Kidney glomerular epithelial cell (primary cell): ENCODE measurements at regions not wholly inside any gene's neighbourhood (a gene's known extent, or its start where the extent isn't known, plus 50 kb on each side); places are given as distances from the start of the nearest gene placed in this dataset.
A peak's percentile ranks its signal among the peaks of the same experiment; 100 is the strongest.

Experiments used
- DNase-seq: peaks from one replicate; lab custom pipeline; 2025; lab: John Stamatoyannopoulos, UW

DNA sequence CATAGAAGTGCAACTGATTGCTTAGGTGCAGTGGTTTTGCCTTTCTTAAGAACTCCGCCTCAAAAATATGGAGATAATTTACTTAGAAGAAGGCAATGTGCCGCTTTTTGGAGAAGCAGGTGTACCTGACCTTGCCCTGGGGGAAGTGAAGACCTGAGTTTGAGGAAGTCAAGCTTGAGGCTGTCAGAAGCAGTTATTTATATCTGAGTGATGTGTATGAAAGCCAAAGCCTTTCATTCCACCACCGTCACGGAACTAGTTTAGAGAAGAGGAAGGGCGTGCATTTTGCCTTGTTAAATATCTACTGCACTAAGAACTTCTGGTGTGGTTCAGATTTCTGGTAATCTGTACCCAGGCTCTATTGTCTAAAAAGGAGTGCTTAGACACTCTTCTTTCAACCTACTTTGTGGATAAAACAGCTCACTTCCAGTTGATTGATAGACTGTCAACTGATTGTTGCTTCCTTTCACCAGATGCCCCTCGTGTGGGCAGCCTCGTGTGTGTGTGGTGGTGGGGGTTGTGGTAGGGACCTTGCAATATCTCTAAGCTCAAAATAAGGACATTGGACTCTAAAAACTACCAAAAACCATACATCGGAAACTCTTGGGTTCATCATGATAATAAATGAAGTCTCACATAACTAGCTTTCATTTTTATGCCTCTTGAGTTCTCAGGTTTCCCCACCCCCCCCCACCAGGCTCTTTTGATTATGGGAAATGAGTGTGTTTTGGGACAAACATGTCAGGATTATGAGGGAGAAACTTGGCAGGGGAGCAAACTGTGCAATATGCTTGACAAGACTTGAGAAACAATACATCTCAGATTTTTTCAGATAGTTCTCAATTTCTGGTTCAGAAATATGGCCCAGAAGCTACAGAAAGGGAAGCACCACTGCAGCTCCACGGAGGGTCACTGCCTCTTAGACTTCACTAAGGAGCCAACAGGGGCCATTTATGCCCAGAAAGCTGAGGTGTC, 78.6 kb downstream of the ARF6 start:
- DNase-seq, result no peak

GRCh38 chr14:49972131-49972671, 79.3 kb downstream of the ARF6 start:
- DNase-seq, result peak; percentile 28

- DNase-seq, result peak; percentile 94
Observed at GRCh38 chr14:49972823-49973222, 79.9 kb downstream of the ARF6 start.

- peak; percentile 91 for DNase-seq
Observed at GRCh38 chr14:49975276-49975675, 82.4 kb downstream of the ARF6 start.

GRCh38 chr14:49975799-49976198, 82.9 kb downstream of the ARF6 start:
- DNase-seq, result no peak

GRCh38 chr14:49977126-49977841, 84.4 kb downstream of the ARF6 start:
- no peak for DNase-seq

- no peak for DNase-seq
Observed at GRCh38 chr14:49980027-49980426, 87.1 kb downstream of the ARF6 start.

- DNase-seq, result no peak
Observed at GRCh38 chr14:49982082-49982481, 89.2 kb downstream of the ARF6 start.

- peak; percentile 98 for DNase-seq
Observed at GRCh38 chr14:49982501-49982951, 89.6 kb downstream of the ARF6 start.

DNA sequence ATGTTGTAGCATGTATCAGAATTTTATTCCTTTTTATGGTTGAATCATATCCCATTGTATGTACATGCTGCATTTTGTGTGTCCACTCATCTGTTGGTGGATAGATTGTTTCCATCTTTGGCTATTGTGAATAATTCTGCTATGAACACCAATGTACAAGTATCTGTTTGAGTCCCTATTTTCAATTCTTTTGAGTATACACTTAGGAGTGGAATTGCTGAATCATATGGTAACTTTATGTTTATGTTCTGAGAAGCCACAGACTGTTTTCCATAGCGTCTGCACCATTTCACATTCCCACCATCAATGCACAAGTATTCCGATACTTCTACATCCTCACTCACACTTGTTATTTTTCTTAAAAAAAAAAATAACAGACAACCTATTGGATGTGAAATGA, 91.5 kb downstream of the ARF6 start:
- no peak for DNase-seq

DNA sequence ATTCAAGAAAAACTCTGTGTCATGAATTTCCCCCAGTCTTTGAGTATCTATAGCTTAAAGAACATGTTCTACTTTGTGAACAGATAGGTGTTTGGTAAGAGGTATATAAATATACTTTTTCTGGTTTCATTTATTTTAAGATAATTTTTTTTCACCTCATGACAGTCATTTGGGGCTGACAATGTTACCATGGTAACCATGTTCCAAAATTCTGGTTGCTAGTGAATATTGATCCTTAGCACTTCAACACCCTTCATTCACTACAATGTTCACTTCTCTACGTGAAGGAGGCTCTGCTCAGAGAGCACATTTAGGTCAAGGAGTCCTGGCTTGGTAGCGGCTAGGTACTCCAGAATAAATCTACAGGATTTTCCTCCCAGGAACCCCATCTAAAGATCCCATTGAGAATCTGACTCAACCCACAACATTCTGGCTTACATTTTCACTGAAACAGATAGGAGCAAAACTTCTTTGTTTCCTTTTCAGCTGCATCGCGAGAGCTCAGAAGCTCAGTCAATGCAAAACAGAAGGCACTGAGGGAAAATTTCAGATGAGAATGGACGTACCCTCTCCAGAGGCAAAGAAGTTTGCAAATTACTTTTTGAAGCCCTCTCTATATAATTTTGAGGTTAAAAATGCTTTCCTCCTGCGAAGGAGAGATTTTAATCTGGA, 93.6 kb downstream of the ARF6 start:
- peak; percentile 15 for DNase-seq

DNA sequence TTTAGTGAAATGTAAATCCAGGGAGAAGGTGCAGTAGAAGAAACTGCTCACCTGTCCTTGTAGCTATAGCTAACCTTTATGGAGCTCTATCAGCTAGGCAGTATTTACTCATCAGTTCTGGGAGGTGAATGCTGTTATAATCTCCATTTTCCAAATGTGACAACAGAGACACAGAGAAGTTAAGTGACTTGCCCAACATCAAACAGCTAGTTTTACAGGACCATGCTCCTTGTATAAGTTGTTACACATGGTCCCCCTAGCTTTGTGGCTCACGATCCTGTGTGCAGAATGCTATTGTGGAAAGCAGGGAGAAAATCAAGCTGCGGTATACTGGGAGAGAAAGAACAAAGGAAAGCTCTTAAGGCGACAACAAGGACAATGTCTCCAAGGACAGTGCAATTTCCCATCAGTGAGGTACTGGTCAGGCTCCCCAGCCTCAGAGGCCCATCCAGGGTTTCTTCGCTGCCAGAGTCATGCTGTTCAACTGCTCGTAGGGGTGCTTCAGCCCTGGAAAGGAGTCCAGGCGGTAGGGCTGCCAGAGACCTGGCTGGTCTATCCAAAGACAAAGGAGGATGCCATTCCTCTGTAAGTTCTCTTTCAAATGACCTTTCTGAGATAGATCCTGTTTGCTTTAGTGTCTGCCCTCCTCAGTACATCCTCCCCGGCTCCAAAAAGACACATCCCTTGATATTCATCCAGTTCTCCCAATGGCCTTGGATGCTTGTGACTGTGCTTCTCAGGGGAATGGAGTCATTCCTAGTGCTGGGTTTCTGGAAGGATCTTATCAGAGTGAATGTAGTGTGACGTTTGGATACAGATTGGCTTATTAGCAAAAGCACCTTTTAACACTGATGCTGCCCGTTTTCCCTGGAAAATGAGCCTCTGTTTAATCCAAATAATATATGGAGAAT, 95.5 kb downstream of the ARF6 start:
- no peak for DNase-seq

GRCh38 chr14:49989966-49990365, 97.1 kb downstream of the ARF6 start:
- DNase-seq, result peak; percentile 17

GRCh38 chr14:49991491-49991890, 98.6 kb downstream of the ARF6 start:
- no peak for DNase-seq

DNA sequence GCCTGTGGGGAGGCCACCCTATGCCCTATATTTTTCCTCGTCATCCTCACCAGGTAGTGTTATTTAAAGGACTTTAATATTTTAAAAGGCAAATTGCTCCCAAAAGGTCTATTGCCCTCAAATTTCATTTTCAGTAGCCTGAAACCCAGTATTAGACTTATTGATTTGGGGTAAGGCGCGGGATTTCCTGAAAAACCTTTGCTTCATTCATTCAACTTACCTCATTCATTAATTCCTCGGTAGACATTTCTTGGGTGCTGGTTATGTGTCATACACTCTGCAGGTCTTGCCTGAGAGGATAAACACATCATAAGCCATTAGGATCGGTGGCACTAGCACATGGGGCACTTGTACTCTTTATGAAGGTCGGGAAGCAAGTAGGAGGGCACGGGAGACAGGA, 99.2 kb downstream of the ARF6 start:
- DNase-seq, result no peak

DNA sequence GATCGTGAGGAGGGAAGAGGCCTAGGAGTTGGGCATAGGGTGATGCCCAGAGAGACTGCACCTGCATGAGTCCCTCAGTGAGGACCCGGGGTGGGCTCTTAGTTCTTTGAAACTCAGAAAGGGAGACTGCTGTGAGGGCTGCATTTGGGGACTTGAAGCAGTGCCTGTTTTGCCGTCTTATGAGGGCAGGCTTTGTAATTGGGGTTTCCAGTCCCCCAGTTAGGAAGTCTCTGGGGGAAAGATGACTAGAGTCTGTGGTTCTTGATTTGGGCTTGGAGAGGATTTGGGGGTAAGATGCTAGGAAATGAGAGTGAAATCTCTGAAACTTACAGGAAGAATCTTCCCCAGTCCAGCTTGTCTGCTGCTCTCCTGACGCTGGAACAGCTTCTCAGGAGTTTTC, 99.6 kb downstream of the ARF6 start:
- no peak for DNase-seq

GRCh38 chr14:49992901-49993339, 100.0 kb downstream of the ARF6 start:
- DNase-seq, result peak; percentile 40

GRCh38 chr14:49993565-49993964, 100.7 kb downstream of the ARF6 start:
- no peak for DNase-seq

GRCh38 chr14:49994951-49995561, 102.2 kb downstream of the ARF6 start:
- no peak for DNase-seq

DNA sequence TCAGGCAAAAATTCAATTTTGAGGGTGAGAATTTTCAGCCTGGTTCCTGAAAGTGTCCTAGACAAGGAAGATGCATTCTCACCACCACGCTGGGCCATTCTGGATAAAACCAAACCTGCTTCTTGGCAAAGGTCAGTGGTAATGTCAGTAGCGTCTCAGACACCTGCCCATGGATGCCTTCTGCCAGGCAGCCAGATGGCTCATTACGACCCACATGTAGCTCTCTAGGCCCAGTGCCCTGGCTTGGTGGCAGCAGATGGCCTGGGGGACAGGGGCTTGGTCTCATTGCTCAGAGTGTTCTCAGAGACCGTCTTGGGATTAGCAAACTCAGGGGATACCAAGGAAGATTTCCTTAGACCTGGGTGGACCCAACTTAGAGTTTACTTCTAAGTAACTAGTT, 105.1 kb downstream of the ARF6 start:
- DNase-seq, result no peak
